MCF 10A (cell line): ENCODE measurements at regions not wholly inside any gene's neighbourhood (a gene's known extent, or its start where the extent isn't known, plus 50 kb on each side); places are given as distances from the start of the nearest gene placed in this dataset.

Experiments
- BruUV-seq: library from RNA; stranded (reverse); fragments of 400-500 nt; replicated peaks from 2 replicates; lab custom pipeline; 2021; lab: Mats Ljungman, UMichigan
- CTCF ChIA-PET: fragments of 300-600 bp; sonication (Branson Sonifier 250); formaldehyde crosslinking; extraction: SDS; loops from one replicate; lab custom pipeline; 2021; ENCODE audit warnings: antibody characterized with exemption, inconsistent platforms; lab: Yijun Ruan, JAX
- POLR2A ChIA-PET: fragments of 300-600, 350-650 bp; sonication (Branson Sonifier 250); formaldehyde crosslinking; extraction: SDS; loops from one replicate; lab custom pipeline; 2020; ENCODE audit warnings: antibody characterized with exemption, inconsistent platforms; lab: Yijun Ruan, JAX
- DNase-seq: peaks from one replicate; pipeline ENCODE4 v3.0.0-alpha.2; 2018; ENCODE audit not compliant: unreplicated experiment
- H3K27ac Mint-ChIP-seq: one replicate; pipeline ENCODE4 v1.8.0; 2022; ENCODE audit warnings: mild to moderate bottlenecking, low read depth, mixed read lengths; ENCODE audit not compliant: unreplicated experiment
- H3K27me3 Mint-ChIP-seq: one replicate; pipeline ENCODE4 v1.8.0; 2022; ENCODE audit warnings: mixed read lengths; ENCODE audit not compliant: insufficient read depth, unreplicated experiment
- H3K36me3 Mint-ChIP-seq: one replicate; pipeline ENCODE4 v1.8.0; 2022; ENCODE audit warnings: mild to moderate bottlenecking, moderate library complexity, mixed read lengths; ENCODE audit not compliant: insufficient read depth, unreplicated experiment
- H3K4me1 Mint-ChIP-seq: one replicate; pipeline ENCODE4 v1.8.0; 2022; ENCODE audit warnings: mixed read lengths; ENCODE audit not compliant: insufficient read depth, unreplicated experiment
- H3K4me3 Mint-ChIP-seq: one replicate; pipeline ENCODE4 v1.8.0; 2022; ENCODE audit warnings: mild to moderate bottlenecking, moderate library complexity, mixed read lengths; ENCODE audit not compliant: unreplicated experiment
- H3K9me3 Mint-ChIP-seq: one replicate; pipeline ENCODE4 v1.8.0; 2022; ENCODE audit warnings: mixed read lengths; ENCODE audit not compliant: unreplicated experiment
- intact Hi-C: fragments of 100-400 bp; cut with micrococcal nuclease; formaldehyde crosslinking; loops from 2 replicates; pipeline ENCODE4 v1.14.1; 2022
- TF ChIP-seq, protein P1 (sequence below): fragments of 200-600 bp; IDR thresholded peaks from one replicate; pipeline ENCODE4 v1.8.0; 2022; ENCODE audit warnings: antibody characterized with exemption, mild to moderate bottlenecking; ENCODE audit not compliant: unreplicated experiment

DNA sequence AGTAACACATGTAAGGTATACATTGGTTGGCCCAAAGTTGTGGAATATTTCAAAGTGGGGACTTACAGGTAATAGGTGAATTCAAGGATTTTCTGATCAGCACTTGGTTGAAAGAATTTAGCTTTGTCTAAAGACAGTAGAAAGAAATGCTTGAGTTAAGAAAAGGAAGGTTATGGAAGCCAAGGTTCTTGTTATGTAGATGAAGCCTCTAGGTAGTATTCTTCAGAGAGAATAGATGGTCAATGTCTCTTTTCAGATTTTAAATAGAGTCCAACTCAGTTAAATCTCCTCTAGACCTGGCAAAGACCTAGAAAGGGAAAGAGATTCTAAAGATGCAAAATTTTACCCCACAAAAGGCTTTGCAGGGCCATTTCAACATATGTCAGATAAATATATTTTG lies 157.4 kb downstream of the ANKRD30B start:
- no peak overlapping the region for H3K27ac Mint-ChIP-seq
- no peaks in the 10 kb centered on the region for H3K4me1 Mint-ChIP-seq
- intact Hi-C loops = no loop called here
- no peaks in the 10 kb centered on the region for H3K36me3 Mint-ChIP-seq
- no peak for DNase-seq
- H3K27me3 Mint-ChIP-seq = no peaks in the 10 kb centered on the region
- no TSS peak for BruUV-seq
- ChIA-PET POLR2A (no interaction called here), CTCF (no interaction called here)
- no peak overlapping the region for H3K4me3 Mint-ChIP-seq
- TF ChIP-seq, protein P1, sequence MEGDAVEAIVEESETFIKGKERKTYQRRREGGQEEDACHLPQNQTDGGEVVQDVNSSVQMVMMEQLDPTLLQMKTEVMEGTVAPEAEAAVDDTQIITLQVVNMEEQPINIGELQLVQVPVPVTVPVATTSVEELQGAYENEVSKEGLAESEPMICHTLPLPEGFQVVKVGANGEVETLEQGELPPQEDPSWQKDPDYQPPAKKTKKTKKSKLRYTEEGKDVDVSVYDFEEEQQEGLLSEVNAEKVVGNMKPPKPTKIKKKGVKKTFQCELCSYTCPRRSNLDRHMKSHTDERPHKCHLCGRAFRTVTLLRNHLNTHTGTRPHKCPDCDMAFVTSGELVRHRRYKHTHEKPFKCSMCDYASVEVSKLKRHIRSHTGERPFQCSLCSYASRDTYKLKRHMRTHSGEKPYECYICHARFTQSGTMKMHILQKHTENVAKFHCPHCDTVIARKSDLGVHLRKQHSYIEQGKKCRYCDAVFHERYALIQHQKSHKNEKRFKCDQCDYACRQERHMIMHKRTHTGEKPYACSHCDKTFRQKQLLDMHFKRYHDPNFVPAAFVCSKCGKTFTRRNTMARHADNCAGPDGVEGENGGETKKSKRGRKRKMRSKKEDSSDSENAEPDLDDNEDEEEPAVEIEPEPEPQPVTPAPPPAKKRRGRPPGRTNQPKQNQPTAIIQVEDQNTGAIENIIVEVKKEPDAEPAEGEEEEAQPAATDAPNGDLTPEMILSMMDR = no peak
- peaks cover 7% of the 10 kb centered on the region for H3K9me3 Mint-ChIP-seq

DNA sequence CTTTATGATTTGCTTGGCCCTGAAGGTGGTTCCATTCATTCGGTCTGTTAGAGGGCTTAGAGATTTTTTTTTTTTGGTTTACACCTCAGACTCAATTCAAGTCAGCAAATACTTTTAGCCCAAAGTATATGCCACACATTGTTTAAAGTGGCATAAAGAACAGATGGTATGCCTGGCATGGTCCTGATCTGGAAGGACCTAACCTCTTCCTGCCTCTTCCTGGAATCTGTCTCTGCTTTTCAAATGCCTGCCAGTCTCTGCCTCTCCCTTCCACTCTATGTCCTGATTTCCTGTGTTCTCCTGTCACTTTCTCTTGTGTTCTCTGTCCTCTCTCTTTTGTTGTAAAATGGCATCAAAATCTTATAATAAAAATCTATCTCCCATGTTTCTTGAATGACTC lies 158.0 kb downstream of the ANKRD30B start:
- ChIA-PET POLR2A (no interaction called here), CTCF (no interaction called here)
- DNase-seq = no peak
- Mint-ChIP-seq H3K27ac (no peak overlapping the region), H3K4me3 (no peak overlapping the region), H3K36me3 (no peaks in the 10 kb centered on the region), H3K9me3 (peaks cover 7% of the 10 kb centered on the region), H3K27me3 (no peaks in the 10 kb centered on the region), H3K4me1 (no peaks in the 10 kb centered on the region)
- intact Hi-C loops = no loop called here
- BruUV-seq = no TSS peak
- TF ChIP-seq, protein P1 = no peak

DNA sequence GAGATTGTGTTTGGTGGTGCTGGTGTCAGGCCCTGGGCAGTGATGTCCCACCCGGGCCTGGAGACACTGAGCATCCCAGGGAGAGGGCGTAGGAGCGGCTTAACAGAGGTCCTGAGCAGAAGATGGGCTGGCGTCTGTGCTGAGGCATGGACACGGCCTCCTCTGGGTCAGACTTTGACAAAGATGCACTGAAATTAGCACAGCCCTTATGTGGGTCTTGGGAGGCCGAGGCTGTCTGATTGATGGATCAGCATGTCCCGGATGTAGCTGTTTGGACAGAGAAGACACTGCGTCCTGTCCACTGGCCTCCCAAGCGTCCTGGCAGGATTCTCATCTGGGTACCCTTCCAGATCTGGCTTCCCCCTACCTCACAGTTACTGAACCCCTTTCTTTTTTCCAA lies 159.4 kb downstream of the ANKRD30B start:
- ChIA-PET POLR2A (no interaction called here), CTCF (no interaction called here)
- Mint-ChIP-seq H3K27ac (no peak overlapping the region), H3K36me3 (no peaks in the 10 kb centered on the region), H3K27me3 (no peaks in the 10 kb centered on the region), H3K9me3 (peaks cover 7% of the 10 kb centered on the region), H3K4me1 (no peaks in the 10 kb centered on the region), H3K4me3 (no peak overlapping the region)
- intact Hi-C loops = no loop called here
- TF ChIP-seq, protein P1 = no peak
- no TSS peak for BruUV-seq
- DNase-seq = no peak

DNA sequence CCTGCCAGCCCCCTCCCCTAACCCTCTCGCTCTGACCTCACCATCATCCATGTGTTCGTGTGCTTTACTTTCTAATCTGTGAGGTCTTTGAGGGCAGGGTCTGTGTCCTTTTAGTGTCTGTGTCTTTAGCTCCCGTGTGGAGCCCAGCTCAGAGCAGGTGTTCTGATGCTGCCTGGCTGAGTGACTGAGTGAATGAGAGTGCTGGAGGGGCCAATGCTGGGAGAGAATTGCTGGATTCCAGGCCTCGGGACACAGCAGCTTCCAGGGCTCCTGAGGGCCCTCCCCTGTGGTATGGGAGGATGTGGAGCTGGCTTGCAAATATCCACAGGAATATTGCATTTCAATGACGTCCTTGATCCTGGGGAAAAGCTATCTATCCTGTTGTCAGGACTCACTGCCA lies 160.6 kb downstream of the ANKRD30B start:
- no peaks in the 10 kb centered on the region for H3K36me3 Mint-ChIP-seq
- BruUV-seq = no TSS peak
- H3K27me3 Mint-ChIP-seq = no peaks in the 10 kb centered on the region
- no peak overlapping the region for H3K4me3 Mint-ChIP-seq
- intact Hi-C loops = no loop called here
- TF ChIP-seq, protein P1 = no peak
- ChIA-PET CTCF (no interaction called here), POLR2A (no interaction called here)
- no peak overlapping the region for H3K27ac Mint-ChIP-seq
- H3K9me3 Mint-ChIP-seq = peaks cover 7% of the 10 kb centered on the region
- no peak for DNase-seq
- H3K4me1 Mint-ChIP-seq = no peaks in the 10 kb centered on the region
